HCT116 (cell line): ENCODE measurements at regions not wholly inside any gene's neighbourhood (a gene's known extent, or its start where the extent isn't known, plus 50 kb on each side); places are given as distances from the start of the nearest gene placed in this dataset.

Source experiments
- ATAC-seq: fragments of 200-7000 bp; cut with Tn5 transposase; 2 replicates; pipeline ENCODE4 v1.9.1; 2020; ENCODE audit warnings: mild to moderate bottlenecking, moderate library complexity
- BruUV-seq: library from RNA; stranded (reverse); fragments of 400-500 nt; replicated peaks from 2 replicates; lab custom pipeline; 2021; lab: Mats Ljungman, UMichigan
- CTCF ChIA-PET: fragments of 300-600 bp; sonication (Branson Sonifier 250); formaldehyde crosslinking; loops from one replicate; lab custom pipeline; 2021; ENCODE audit warnings: antibody characterized with exemption; lab: Charles Lee
- POLR2A ChIA-PET: fragments of 300-600, 350-600 bp; sonication (Branson Sonifier 250); formaldehyde crosslinking; loops from one replicate; lab custom pipeline; 2021; ENCODE audit warnings: antibody characterized with exemption; lab: Charles Lee
- RAD21 ChIA-PET, 2 experiments: fragments of 300-600 bp; sonication (Branson Sonifier 250); formaldehyde crosslinking; loops; one replicate each; lab custom pipeline; 2023; ENCODE audit warnings: low total read pairs in 2 of 2; ENCODE audit not compliant: uncharacterized antibody in 2 of 2, unreplicated experiment in 2 of 2, low non-redundant PET in 1 of 2; lab: Charles Lee
- DNase-seq: peaks from one replicate; pipeline ENCODE4 v3.0.0-alpha.2; 2010; ENCODE audit warnings: low read depth, low spot score
- H2AFZ ChIP-seq: fragments of 200-600 bp; shearing (Covaris generic), sonication (generic); 2 replicates; pipeline ENCODE4 v1.6.1; 2017; ENCODE audit warnings: low read depth, mixed run types, mixed read lengths, antibody characterized with exemption, low read length; ENCODE audit not compliant: poor library complexity, severe bottlenecking
- H3K27ac ChIP-seq: 2 replicates; pipeline ENCODE4 v1.5.1; 2012; ENCODE audit warnings: low read depth, low read length
- H3K27me3 ChIP-seq: fragments of 200-600 bp; sonication (generic); 2 replicates; pipeline ENCODE4 v1.6.1; 2016; ENCODE audit warnings: mixed run types, low read length, mixed read lengths; ENCODE audit not compliant: insufficient read depth
- H3K36me3 ChIP-seq, 2 experiments: fragments of 200-500 bp in 1 of 2; fragments of 200-600 bp in 1 of 2; sonication (Bioruptor generic) in 1 of 2; sonication (generic) in 1 of 2; 2 replicates each; pipeline versions ENCODE4 v1.5.1 to v1.6.1; 2014 to 2016; ENCODE audit warnings: low read length in 2 of 2, inconsistent platforms in 1 of 2, mixed read lengths in 1 of 2, mixed run types in 1 of 2; ENCODE audit not compliant: insufficient read depth in 2 of 2, control insufficient read depth in 1 of 2
- H3K4me1 ChIP-seq, 2 experiments: fragments of 200-600 bp in 1 of 2; sonication (generic) in 1 of 2; 2 replicates each; pipeline versions ENCODE4 v1.5.1 to v1.6.1; 2012 to 2017; ENCODE audit warnings: low read length in 2 of 2, inconsistent platforms in 1 of 2, mild to moderate bottlenecking in 1 of 2, mixed read lengths in 1 of 2, mixed run types in 1 of 2, moderate library complexity in 1 of 2; ENCODE audit not compliant: insufficient read depth in 2 of 2, control insufficient read depth in 1 of 2
- H3K4me2 ChIP-seq: fragments of 200-600 bp; sonication (generic); 2 replicates; pipeline ENCODE4 v1.6.1; 2017; ENCODE audit warnings: mixed run types, low read length, mixed read lengths
- H3K4me3 ChIP-seq, 2 experiments: fragments of 200-600 bp in 1 of 2; sonication (generic) in 1 of 2; replicated peaks in 1 of 2; 2 replicates each; pipeline ENCODE4 v1.5.1; 2011 to 2016; ENCODE audit warnings: low read length in 2 of 2, control low read depth in 1 of 2, low read depth in 1 of 2, mild to moderate bottlenecking in 1 of 2, mixed read lengths in 1 of 2, mixed run types in 1 of 2
- H3K79me2 ChIP-seq: fragments of 200-600 bp; sonication (generic); 2 replicates; pipeline ENCODE4 v1.6.1; 2017; ENCODE audit warnings: mild to moderate bottlenecking, mixed run types, low read length, moderate library complexity, mixed read lengths; ENCODE audit not compliant: insufficient read depth
- H3K9ac ChIP-seq: fragments of 200-600 bp; sonication (generic); 2 replicates; pipeline ENCODE4 v1.6.1; 2016; ENCODE audit warnings: low read length, mixed read lengths
- H3K9me2 ChIP-seq: fragments of 200-600 bp; sonication (generic), shearing (Covaris generic); 2 replicates; pipeline ENCODE4 v1.6.1; 2017; ENCODE audit warnings: mixed run types, mild to moderate bottlenecking, moderate library complexity; ENCODE audit not compliant: insufficient read depth
- H3K9me3 ChIP-seq, 2 experiments: fragments of 200-500 bp in 1 of 2; fragments of 200-600 bp in 1 of 2; sonication (Bioruptor generic) in 1 of 2; sonication (generic) in 1 of 2; 2 replicates each; pipeline ENCODE4 v1.6.1; 2014 to 2017; ENCODE audit warnings: low read length in 2 of 2, mixed read lengths in 2 of 2, inconsistent platforms in 1 of 2, low read depth in 1 of 2, mild to moderate bottlenecking in 1 of 2, mixed run types in 1 of 2, moderate library complexity in 1 of 2; ENCODE audit not compliant: control insufficient read depth in 1 of 2, insufficient read depth in 1 of 2
- H4K20me1 ChIP-seq: fragments of 200-600 bp; sonication (generic), shearing (Covaris generic); 2 replicates; pipeline ENCODE4 v1.6.1; 2017; ENCODE audit warnings: mixed run types, mild to moderate bottlenecking, moderate library complexity; ENCODE audit not compliant: insufficient read depth
- CBX3 ChIP-seq: IDR thresholded peaks from 2 replicates; pipeline ENCODE4 v1.6.1; 2012; ENCODE audit warnings: low read depth
- EZH2phosphoT487 ChIP-seq: fragments of 200-600 bp; IDR thresholded peaks from 2 replicates; pipeline ENCODE4 v1.6.1; 2018; ENCODE audit warnings: antibody characterized with exemption, borderline replicate concordance
- RAD21 ChIP-seq: IDR thresholded peaks from 2 replicates; pipeline ENCODE4 v1.6.1; 2012; ENCODE audit warnings: low read depth, mild to moderate bottlenecking
- ZBTB33 ChIP-seq: IDR thresholded peaks from 2 replicates; pipeline ENCODE4 v1.6.1; 2011; ENCODE audit warnings: mild to moderate bottlenecking, low read length, moderate library complexity; ENCODE audit not compliant: insufficient replicate concordance; ENCODE audit errors: extremely low read depth
- intact Hi-C: fragments of 100-400 bp; cut with micrococcal nuclease; formaldehyde crosslinking; loops from 2 replicates; pipeline ENCODE4 v1.10.0; 2022
- TF ChIP-seq, protein P1 (sequence below): IDR thresholded peaks from 2 replicates; pipeline ENCODE4 v1.6.1; 2012; ENCODE audit warnings: low read depth
- TF ChIP-seq, protein P2 (sequence below): IDR thresholded peaks from 2 replicates; pipeline ENCODE4 v1.6.1; 2012

- ChIA-PET POLR2A (no interaction called here), CTCF (interaction anchor here (3.2 kb wide), 1 partner anchor 82 kb away, joined by 48 read pairs; no protein-coding TSS in a partner anchor), RAD21 (interaction anchor here in 1 of 2 experiments (1.1 kb wide), 1 partner anchor 81 kb away, joined by 3 read pairs; no protein-coding TSS in a partner anchor)
- H4K20me1 ChIP-seq = no peaks in the 10 kb centered on the region
- no TSS peak for BruUV-seq
- H3K27ac ChIP-seq = no peak overlapping the region
- no peak for DNase-seq
- H3K9me3 ChIP-seq = no peaks in the 10 kb centered on the region
- no peak for ATAC-seq
- no peak overlapping the region for H3K4me3 ChIP-seq
- no peak overlapping the region for H3K4me2 ChIP-seq
- H3K9me2 ChIP-seq = no peaks in the 10 kb centered on the region
- intact Hi-C loops = no loop called here
- no peaks in the 10 kb centered on the region for H3K79me2 ChIP-seq
- H3K36me3 ChIP-seq = no peaks in the 10 kb centered on the region
- H3K9ac ChIP-seq = no peak overlapping the region
- no peaks in the 10 kb centered on the region for H3K4me1 ChIP-seq
- H3K27me3 ChIP-seq = no peaks in the 10 kb centered on the region
- no peak overlapping the region for H2AFZ ChIP-seq
- TF ChIP-seq ZBTB33 (no peak), CBX3 (no peak), EZH2phosphoT487 (no peak), RAD21 (no peak)
- TF ChIP-seq, protein P1, sequence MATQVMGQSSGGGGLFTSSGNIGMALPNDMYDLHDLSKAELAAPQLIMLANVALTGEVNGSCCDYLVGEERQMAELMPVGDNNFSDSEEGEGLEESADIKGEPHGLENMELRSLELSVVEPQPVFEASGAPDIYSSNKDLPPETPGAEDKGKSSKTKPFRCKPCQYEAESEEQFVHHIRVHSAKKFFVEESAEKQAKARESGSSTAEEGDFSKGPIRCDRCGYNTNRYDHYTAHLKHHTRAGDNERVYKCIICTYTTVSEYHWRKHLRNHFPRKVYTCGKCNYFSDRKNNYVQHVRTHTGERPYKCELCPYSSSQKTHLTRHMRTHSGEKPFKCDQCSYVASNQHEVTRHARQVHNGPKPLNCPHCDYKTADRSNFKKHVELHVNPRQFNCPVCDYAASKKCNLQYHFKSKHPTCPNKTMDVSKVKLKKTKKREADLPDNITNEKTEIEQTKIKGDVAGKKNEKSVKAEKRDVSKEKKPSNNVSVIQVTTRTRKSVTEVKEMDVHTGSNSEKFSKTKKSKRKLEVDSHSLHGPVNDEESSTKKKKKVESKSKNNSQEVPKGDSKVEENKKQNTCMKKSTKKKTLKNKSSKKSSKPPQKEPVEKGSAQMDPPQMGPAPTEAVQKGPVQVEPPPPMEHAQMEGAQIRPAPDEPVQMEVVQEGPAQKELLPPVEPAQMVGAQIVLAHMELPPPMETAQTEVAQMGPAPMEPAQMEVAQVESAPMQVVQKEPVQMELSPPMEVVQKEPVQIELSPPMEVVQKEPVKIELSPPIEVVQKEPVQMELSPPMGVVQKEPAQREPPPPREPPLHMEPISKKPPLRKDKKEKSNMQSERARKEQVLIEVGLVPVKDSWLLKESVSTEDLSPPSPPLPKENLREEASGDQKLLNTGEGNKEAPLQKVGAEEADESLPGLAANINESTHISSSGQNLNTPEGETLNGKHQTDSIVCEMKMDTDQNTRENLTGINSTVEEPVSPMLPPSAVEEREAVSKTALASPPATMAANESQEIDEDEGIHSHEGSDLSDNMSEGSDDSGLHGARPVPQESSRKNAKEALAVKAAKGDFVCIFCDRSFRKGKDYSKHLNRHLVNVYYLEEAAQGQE = no peak
- TF ChIP-seq, protein P2, sequence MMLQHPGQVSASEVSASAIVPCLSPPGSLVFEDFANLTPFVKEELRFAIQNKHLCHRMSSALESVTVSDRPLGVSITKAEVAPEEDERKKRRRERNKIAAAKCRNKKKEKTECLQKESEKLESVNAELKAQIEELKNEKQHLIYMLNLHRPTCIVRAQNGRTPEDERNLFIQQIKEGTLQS = no peak
Measured at GRCh38 chr16:82345318-82345717, 175.3 kb upstream of the MPHOSPH6 start.
